ENCODE measurements at regions not wholly inside any gene's neighbourhood (a gene's known extent, or its start where the extent isn't known, plus 50 kb on each side); places are given as distances from the start of the nearest gene placed in this dataset.

DNA sequence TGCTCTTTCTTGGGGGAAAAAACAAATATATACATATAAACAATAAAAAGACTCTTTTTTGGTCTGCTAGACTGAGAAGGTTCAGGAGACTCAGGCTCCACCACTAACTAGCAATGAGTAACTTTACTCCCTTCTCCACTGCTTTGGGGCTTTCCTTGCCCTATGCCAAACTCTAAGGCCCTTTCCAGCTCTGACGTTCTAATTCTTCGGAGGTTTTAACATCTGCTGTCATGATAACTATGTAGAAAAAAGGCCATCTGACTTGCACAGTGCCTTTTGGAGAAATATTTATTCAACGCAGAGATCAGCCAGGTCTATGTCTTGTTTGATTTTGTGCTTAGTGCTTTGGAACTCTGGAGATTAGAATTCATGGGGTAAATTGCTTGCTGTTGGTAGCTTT lies 156.2 kb downstream of the TMCO5A start:
- TF ChIP-seq, protein P1, sequence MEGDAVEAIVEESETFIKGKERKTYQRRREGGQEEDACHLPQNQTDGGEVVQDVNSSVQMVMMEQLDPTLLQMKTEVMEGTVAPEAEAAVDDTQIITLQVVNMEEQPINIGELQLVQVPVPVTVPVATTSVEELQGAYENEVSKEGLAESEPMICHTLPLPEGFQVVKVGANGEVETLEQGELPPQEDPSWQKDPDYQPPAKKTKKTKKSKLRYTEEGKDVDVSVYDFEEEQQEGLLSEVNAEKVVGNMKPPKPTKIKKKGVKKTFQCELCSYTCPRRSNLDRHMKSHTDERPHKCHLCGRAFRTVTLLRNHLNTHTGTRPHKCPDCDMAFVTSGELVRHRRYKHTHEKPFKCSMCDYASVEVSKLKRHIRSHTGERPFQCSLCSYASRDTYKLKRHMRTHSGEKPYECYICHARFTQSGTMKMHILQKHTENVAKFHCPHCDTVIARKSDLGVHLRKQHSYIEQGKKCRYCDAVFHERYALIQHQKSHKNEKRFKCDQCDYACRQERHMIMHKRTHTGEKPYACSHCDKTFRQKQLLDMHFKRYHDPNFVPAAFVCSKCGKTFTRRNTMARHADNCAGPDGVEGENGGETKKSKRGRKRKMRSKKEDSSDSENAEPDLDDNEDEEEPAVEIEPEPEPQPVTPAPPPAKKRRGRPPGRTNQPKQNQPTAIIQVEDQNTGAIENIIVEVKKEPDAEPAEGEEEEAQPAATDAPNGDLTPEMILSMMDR (IDR thresholded peaks at IDR 0.05) = no peak
- TF ChIP-seq, protein P2, sequence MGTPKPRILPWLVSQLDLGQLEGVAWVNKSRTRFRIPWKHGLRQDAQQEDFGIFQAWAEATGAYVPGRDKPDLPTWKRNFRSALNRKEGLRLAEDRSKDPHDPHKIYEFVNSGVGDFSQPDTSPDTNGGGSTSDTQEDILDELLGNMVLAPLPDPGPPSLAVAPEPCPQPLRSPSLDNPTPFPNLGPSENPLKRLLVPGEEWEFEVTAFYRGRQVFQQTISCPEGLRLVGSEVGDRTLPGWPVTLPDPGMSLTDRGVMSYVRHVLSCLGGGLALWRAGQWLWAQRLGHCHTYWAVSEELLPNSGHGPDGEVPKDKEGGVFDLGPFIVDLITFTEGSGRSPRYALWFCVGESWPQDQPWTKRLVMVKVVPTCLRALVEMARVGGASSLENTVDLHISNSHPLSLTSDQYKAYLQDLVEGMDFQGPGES (IDR thresholded peaks at IDR 0.05; ENCODE audit: low read depth, low read length) = no peak
- TF ChIP-seq POLR2AphosphoS5 (IDR thresholded peaks at IDR 0.05; ENCODE audit: low read depth, low read length) (no peak), EZH2phosphoT487 (IDR thresholded peaks at IDR 0.05; ENCODE audit: borderline replicate concordance, low read depth) (no peak), EP300 (IDR thresholded peaks at IDR 0.05; ENCODE audit: borderline replicate concordance in 1 of 2, low read depth in 1 of 2, low read length in 1 of 2) (no peak), NRF1 (IDR thresholded peaks at IDR 0.05; ENCODE audit: low read depth, low read length) (no peak), NFIC (IDR thresholded peaks at IDR 0.05; ENCODE audit: borderline replicate concordance) (no peak)
- TF ChIP-seq, protein P3, sequence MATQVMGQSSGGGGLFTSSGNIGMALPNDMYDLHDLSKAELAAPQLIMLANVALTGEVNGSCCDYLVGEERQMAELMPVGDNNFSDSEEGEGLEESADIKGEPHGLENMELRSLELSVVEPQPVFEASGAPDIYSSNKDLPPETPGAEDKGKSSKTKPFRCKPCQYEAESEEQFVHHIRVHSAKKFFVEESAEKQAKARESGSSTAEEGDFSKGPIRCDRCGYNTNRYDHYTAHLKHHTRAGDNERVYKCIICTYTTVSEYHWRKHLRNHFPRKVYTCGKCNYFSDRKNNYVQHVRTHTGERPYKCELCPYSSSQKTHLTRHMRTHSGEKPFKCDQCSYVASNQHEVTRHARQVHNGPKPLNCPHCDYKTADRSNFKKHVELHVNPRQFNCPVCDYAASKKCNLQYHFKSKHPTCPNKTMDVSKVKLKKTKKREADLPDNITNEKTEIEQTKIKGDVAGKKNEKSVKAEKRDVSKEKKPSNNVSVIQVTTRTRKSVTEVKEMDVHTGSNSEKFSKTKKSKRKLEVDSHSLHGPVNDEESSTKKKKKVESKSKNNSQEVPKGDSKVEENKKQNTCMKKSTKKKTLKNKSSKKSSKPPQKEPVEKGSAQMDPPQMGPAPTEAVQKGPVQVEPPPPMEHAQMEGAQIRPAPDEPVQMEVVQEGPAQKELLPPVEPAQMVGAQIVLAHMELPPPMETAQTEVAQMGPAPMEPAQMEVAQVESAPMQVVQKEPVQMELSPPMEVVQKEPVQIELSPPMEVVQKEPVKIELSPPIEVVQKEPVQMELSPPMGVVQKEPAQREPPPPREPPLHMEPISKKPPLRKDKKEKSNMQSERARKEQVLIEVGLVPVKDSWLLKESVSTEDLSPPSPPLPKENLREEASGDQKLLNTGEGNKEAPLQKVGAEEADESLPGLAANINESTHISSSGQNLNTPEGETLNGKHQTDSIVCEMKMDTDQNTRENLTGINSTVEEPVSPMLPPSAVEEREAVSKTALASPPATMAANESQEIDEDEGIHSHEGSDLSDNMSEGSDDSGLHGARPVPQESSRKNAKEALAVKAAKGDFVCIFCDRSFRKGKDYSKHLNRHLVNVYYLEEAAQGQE (IDR thresholded peaks at IDR 0.05; ENCODE audit: low read depth, low read length) = no peak
- TF ChIP-seq, protein P4, sequence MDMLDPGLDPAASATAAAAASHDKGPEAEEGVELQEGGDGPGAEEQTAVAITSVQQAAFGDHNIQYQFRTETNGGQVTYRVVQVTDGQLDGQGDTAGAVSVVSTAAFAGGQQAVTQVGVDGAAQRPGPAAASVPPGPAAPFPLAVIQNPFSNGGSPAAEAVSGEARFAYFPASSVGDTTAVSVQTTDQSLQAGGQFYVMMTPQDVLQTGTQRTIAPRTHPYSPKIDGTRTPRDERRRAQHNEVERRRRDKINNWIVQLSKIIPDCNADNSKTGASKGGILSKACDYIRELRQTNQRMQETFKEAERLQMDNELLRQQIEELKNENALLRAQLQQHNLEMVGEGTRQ (IDR thresholded peaks at IDR 0.05; ENCODE audit: borderline replicate concordance, low read depth, low read length) = no peak
- TF ChIP-seq, protein P5, sequence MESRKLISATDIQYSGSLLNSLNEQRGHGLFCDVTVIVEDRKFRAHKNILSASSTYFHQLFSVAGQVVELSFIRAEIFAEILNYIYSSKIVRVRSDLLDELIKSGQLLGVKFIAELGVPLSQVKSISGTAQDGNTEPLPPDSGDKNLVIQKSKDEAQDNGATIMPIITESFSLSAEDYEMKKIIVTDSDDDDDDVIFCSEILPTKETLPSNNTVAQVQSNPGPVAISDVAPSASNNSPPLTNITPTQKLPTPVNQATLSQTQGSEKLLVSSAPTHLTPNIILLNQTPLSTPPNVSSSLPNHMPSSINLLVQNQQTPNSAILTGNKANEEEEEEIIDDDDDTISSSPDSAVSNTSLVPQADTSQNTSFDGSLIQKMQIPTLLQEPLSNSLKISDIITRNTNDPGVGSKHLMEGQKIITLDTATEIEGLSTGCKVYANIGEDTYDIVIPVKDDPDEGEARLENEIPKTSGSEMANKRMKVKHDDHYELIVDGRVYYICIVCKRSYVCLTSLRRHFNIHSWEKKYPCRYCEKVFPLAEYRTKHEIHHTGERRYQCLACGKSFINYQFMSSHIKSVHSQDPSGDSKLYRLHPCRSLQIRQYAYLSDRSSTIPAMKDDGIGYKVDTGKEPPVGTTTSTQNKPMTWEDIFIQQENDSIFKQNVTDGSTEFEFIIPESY (IDR thresholded peaks at IDR 0.05; ENCODE audit: borderline replicate concordance, low read depth) = no peak

Measured in SK-N-SH (cell line).